Prostate gland (tissue), 2 donors: ENCODE measurements at regions not wholly inside any gene's neighbourhood (a gene's known extent, or its start where the extent isn't known, plus 50 kb on each side); places are given as distances from the start of the nearest gene placed in this dataset.
"Not testable (repeated sequence)": the region's sequence is repeated elsewhere in the genome, so short reads cannot be mapped to it uniquely, and the experiment has no call there.

Experiments used
- DNase-seq: peaks from one replicate; pipeline ENCODE4 v3.0.0-alpha.2; 2019; ENCODE audit warnings: low spot score
- H3K27ac ChIP-seq, 2 donors: fragments of 200-600 bp; sonication (generic); 2 replicates each; pipeline ENCODE4 v1.5.1; 2017 to 2019
- H3K27me3 ChIP-seq: fragments of 200-600 bp; sonication (generic); replicated peaks from 2 replicates; pipeline ENCODE4 v1.5.1; 2019; ENCODE audit not compliant: insufficient read depth
- H3K36me3 ChIP-seq, 2 donors: fragments of 200-600 bp; sonication (generic); 1 replicate in 1 of 2; 2 replicates in 1 of 2; pipeline versions ENCODE4 v1.5.1 to v1.8.1; 2017 to 2019
- H3K4me1 ChIP-seq: fragments of 200-600 bp; sonication (generic); replicated peaks from 2 replicates; pipeline ENCODE4 v1.5.1; 2019
- H3K4me3 ChIP-seq, 2 donors: fragments of 200-600 bp; sonication (generic); 2 replicates each; pipeline ENCODE4 v1.5.1; 2017 to 2019
- H3K9me3 ChIP-seq: fragments of 200-600 bp; sonication (generic); 2 replicates; pipeline ENCODE4 v1.5.1; 2017
- CTCF ChIP-seq, 4 experiments: fragments of 200-600 bp in 2 of 4; fragments of 450-650 bp in 2 of 4; sonication (generic) in 2 of 4; IDR thresholded peaks; 1 replicate in 3 of 4; 2 replicates in 1 of 4; pipeline ENCODE4 v1.5.1; 2016 to 2019; ENCODE audit warnings: antibody characterized with exemption in 4 of 4, mild to moderate bottlenecking in 2 of 4, moderate library complexity in 2 of 4
- POLR2A ChIP-seq: fragments of 450-650 bp; IDR thresholded peaks from one replicate; pipeline ENCODE4 v1.6.1; 2016; ENCODE audit warnings: antibody characterized with exemption, mild to moderate bottlenecking
- POLR2AphosphoS5 ChIP-seq: sonication (generic); formaldehyde crosslinking; IDR thresholded peaks from one replicate; pipeline ENCODE4 v1.6.1; 2017; ENCODE audit warnings: antibody characterized with exemption
- WGBS: methylation state at CpG from one replicate; pipeline ENCODE4 v1.1.5; 2018; 5-methylcytosine and 5-hydroxymethylcytosine counted together
- intact Hi-C: fragments of 100-400 bp; cut with DNase I; formaldehyde crosslinking; loops from one replicate; pipeline ENCODE4 v1.14.2; 2022

DNA sequence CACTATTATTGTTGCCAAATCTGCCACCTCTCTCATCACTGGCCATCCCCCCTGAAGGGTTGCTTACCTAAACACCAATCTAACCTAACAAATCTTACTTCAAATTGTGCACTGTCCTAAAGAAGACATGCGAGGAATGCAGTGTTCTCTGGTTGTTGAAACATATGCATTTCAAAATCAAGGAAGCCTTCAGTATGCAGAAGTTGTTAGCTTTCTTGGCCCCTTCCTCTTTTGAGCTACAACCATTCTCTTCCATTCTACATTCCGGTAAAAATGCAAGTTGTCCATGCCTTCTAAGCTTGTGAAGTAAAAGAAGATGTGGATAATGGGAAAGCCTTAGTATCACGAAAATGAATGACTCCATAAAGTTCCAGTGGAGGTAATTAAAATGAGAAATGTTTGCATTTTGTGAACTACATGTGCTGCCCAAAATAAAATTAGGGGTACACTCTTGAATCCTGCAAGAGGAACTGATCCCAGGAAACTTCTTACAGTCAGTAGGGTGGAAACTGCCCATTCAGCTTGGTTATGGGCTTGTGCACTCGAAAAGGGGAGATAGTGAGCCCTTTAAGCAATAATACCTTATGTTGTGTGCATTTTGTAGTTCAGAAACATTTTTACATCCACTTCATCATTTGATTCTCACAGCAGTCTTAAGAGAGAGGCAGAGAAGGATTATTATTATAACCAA lies 77.6 kb upstream of the ADRB2 start:
- no peak overlapping the region for H3K4me3 ChIP-seq
- WGBS = 88% methylated on average over 4 of the region's 4 CpGs
- no peak for DNase-seq
- no peak for TF ChIP-seq POLR2AphosphoS5
- no peak for TF ChIP-seq CTCF (IDR thresholded peaks at IDR 0.05)
- no peak for TF ChIP-seq POLR2A
- no peaks in the 10 kb centered on the region for H3K4me1 ChIP-seq
- no peak overlapping the region for H3K27ac ChIP-seq
- intact Hi-C loops = no loop called here
- H3K9me3 ChIP-seq = no peaks in the 10 kb centered on the region
- H3K36me3 ChIP-seq = no peaks in the 10 kb centered on the region
- no peaks in the 10 kb centered on the region for H3K27me3 ChIP-seq

GRCh38 chr5:148750614-148751013 lies 75.8 kb upstream of the ADRB2 start:
- Histone ChIP-seq H3K4me1 (no peaks in the 10 kb centered on the region), H3K27me3 (no peaks in the 10 kb centered on the region), H3K9me3 (no peaks in the 10 kb centered on the region), H3K36me3 (no peaks in the 10 kb centered on the region), H3K4me3 (no peak overlapping the region), H3K27ac (no peak overlapping the region)
- 71% methylated on average over 5 of the region's 5 CpGs for WGBS
- intact Hi-C loops = no loop called here
- TF ChIP-seq POLR2AphosphoS5 (no peak), POLR2A (no peak), CTCF (IDR thresholded peaks at IDR 0.05) (no peak)
- DNase-seq = no peak

GRCh38 chr5:148751025-148751424 lies 75.4 kb upstream of the ADRB2 start:
- intact Hi-C loops = no loop called here

DNA sequence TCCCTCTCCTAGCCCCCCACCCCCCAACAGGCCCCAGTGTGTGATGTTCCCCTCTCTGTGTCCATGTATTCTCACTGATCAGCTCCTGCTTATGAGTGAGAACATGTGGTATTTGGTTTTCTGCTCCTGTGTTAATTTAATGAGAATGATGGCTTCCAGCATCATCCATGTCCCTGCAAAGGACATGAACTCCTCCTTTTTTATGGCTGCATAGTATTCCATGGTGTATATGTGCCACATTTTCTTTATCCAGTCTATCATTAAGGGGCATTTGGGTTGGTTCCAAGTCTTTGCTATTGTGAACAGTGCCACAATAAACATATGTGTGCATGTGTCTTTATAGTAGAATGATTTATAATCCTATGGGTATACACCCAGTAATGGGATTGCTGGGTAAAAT lies 74.0 kb upstream of the ADRB2 start:
- H3K4me3 ChIP-seq, H3K27me3 ChIP-seq, H3K4me1 ChIP-seq, intact Hi-C loops, H3K27ac ChIP-seq, DNase-seq, H3K9me3 ChIP-seq, H3K36me3 ChIP-seq: not testable (repeated sequence)

More at GRCh38 chr5:148751025-148751424, 75.4 kb upstream of the ADRB2 start:
- TF ChIP-seq POLR2AphosphoS5 (no peak), CTCF (IDR thresholded peaks at IDR 0.05) (no peak), POLR2A (no peak)
- no peak overlapping the region for H3K27ac ChIP-seq
- H3K36me3 ChIP-seq = no peaks in the 10 kb centered on the region
- H3K27me3 ChIP-seq = no peaks in the 10 kb centered on the region
- no peaks in the 10 kb centered on the region for H3K4me1 ChIP-seq
- 75% methylated on average over 2 of the region's 2 CpGs for WGBS
- H3K9me3 ChIP-seq = no peaks in the 10 kb centered on the region
- H3K4me3 ChIP-seq = no peak overlapping the region
- DNase-seq = no peak

- intact Hi-C loops = no loop called here
- DNase-seq = no peak
- 52% methylated on average over 3 of the region's 3 CpGs for WGBS
- Histone ChIP-seq H3K9me3 (no peaks in the 10 kb centered on the region), H3K27me3 (no peaks in the 10 kb centered on the region), H3K4me3 (no peak overlapping the region), H3K4me1 (no peaks in the 10 kb centered on the region), H3K27ac (no peak overlapping the region), H3K36me3 (no peaks in the 10 kb centered on the region)
- TF ChIP-seq POLR2A (no peak), CTCF (IDR thresholded peaks at IDR 0.05) (no peak), POLR2AphosphoS5 (no peak)
These were observed 67.3 kb upstream of the ADRB2 start for GRCh38 chr5:148759101-148759500.
